GM12892 (cell line): ENCODE measurements at regions not wholly inside any gene's neighbourhood (a gene's known extent, or its start where the extent isn't known, plus 50 kb on each side); places are given as distances from the start of the nearest gene placed in this dataset.

Experiments
- POLR2A ChIP-seq: IDR thresholded peaks from 2 replicates; pipeline ENCODE4 v1.6.1; 2011; ENCODE audit warnings: low read depth, low read length, control low read depth
- POLR2AphosphoS5 ChIP-seq: IDR thresholded peaks from 2 replicates; pipeline ENCODE4 v1.6.1; 2011; ENCODE audit warnings: low read depth, low read length, control low read depth
- TAF1 ChIP-seq: IDR thresholded peaks from 2 replicates; pipeline ENCODE4 v1.6.1; 2011; ENCODE audit warnings: low read depth, mild to moderate bottlenecking, control low read depth, low read length, borderline replicate concordance

GRCh38 chr18:68439642-68440041, 275.3 kb downstream of the TMX3 start:
- TF ChIP-seq POLR2AphosphoS5 (no peak), POLR2A (no peak), TAF1 (no peak)
